RCC 7860 (cell line): ENCODE measurements at regions not wholly inside any gene's neighbourhood (a gene's known extent, or its start where the extent isn't known, plus 50 kb on each side); places are given as distances from the start of the nearest gene placed in this dataset.

Experiments
- DNase-seq: peaks from one replicate; pipeline ENCODE4 v3.0.0-alpha.2; 2015; ENCODE audit warnings: low spot score
- FAIRE-seq: peaks from 2 replicates; lab custom pipeline; 2012; peaks lifted over from hg19 to GRCh38; lab: Jason Lieb, UNC

- DNase-seq (no peak), FAIRE-seq (no peak)
These were observed 289.4 kb upstream of the ESRRG start for GRCh38 chr1:217012659-217013058.

GRCh38 chr1:217011097-217011496 is 287.9 kb upstream of the ESRRG start:
- no peak for FAIRE-seq
- no peak for DNase-seq

- DNase-seq, result no peak
- FAIRE-seq, result no peak
These were observed 287.0 kb upstream of the ESRRG start for GRCh38 chr1:217010253-217010652.

- no peak for FAIRE-seq
- no peak for DNase-seq
These were observed 286.1 kb upstream of the ESRRG start for GRCh38 chr1:217009376-217009775.

- FAIRE-seq, result no peak
These were observed 281.7 kb upstream of the ESRRG start for GRCh38 chr1:217004776-217005436.

GRCh38 chr1:217003355-217003754 is 280.1 kb upstream of the ESRRG start:
- no peak for DNase-seq
- no peak for FAIRE-seq

More at GRCh38 chr1:217004776-217005436, 281.7 kb upstream of the ESRRG start:
- DNase-seq, result no peak

DNA sequence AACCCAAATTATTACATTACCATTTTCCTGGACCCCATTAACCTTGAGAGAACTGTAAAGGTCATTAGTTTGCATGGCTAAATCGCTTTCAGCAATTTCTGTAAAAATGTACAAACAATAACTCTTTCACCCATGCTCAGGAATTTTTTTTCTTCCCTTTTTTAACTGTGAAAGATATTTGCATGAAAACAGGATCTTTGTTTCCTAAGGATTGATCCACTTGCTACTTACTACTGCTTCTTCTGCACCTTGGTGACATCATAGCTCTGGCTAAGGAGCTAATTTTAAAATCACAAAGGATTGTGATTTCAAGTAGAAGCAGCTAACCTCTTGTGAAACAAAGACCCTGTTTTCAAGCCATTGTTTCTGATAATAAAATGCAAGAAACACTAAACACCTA is 274.6 kb upstream of the ESRRG start:
- DNase-seq, result no peak
- FAIRE-seq, result no peak

DNA sequence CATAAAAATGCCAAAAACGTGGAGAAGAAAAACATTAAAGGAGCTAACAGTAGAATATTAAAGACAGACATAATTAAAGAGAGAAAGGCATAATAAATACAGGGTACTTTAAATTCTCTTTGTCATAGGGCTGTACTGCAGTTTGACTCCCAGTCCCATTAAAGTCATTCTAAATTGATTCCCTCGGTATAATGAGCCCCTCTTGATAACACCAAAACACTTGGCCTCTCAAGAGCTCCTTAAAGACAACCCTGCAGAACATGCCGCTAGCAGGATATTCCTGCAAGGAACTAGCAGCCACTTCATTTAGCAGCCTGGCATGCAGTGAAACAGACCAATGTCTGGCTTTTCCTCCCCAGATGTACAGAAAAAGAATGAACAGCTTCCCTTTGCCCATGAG is 273.8 kb upstream of the ESRRG start:
- DNase-seq (no peak), FAIRE-seq (no peak)

GRCh38 chr1:216984536-216984935 is 261.3 kb upstream of the ESRRG start:
- DNase-seq (no peak), FAIRE-seq (no peak)

GRCh38 chr1:216983823-216984222 is 260.6 kb upstream of the ESRRG start:
- DNase-seq, result no peak
- FAIRE-seq, result no peak

GRCh38 chr1:216961516-216961915 is 238.3 kb upstream of the ESRRG start:
- FAIRE-seq, result no peak

GRCh38 chr1:216960716-216961115 is 237.5 kb upstream of the ESRRG start:
- DNase-seq (no peak), FAIRE-seq (no peak)

More at GRCh38 chr1:216961516-216961915, 238.3 kb upstream of the ESRRG start:
- DNase-seq, result no peak

DNA sequence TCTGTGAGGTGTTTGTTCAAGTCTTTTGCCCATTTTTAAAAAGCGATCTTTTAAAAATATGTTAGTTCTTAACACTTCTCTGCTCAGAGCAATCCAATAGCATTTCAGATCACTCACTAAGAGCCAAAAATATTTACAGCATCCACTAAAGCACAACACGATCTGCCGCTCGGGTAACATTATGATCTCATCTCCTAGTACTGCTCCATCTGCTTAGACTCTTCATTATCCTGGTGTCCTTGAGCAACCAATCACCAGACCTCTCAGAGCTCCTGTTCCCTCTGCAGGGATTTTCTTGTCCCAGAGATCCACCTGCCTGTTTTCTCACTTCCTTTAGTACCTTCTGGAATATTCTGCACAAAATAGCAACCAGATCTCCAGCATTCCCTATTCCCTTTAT is 235.3 kb upstream of the ESRRG start:
- FAIRE-seq, result no peak
- DNase-seq, result no peak

GRCh38 chr1:216953495-216953894 is 230.3 kb upstream of the ESRRG start:
- no peak for DNase-seq
- FAIRE-seq, result no peak

- FAIRE-seq, result no peak
These were observed 229.6 kb upstream of the ESRRG start for GRCh38 chr1:216952864-216953263.

GRCh38 chr1:216945538-216946080 is 222.4 kb upstream of the ESRRG start:
- FAIRE-seq (no peak), DNase-seq (no peak)

More at GRCh38 chr1:216952864-216953263, 229.6 kb upstream of the ESRRG start:
- DNase-seq, result no peak

DNA sequence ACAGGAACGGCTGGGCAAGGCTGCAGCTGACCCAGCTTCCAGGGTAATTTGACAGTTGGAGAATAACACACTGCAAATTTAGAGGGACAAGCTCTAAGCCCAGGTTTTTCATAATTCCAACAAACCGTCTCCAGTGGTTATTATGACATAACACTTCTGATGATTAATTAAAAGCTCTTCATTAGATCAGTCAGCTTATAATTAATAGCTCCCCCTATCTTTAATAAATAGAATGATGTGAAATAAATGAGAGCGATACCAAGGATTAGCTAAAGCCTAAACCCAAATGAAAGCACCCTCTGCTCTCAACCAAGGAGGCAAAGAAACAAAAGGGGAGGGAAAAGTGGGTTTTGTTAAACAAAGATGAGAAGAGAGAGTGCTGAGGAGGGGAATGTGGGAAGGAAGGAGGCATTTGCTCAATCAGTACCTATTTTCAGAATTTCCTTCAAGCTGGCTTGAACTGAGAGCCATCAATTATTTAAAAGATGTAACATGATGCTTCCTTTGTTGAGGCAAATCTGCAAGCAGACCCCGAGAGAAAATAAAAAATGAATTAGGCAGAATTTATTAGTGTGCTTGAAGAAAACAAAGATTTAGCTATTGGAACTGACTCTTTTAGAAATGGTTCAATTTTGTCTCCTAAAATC is 221.8 kb upstream of the ESRRG start:
- DNase-seq (no peak), FAIRE-seq (no peak)

DNA sequence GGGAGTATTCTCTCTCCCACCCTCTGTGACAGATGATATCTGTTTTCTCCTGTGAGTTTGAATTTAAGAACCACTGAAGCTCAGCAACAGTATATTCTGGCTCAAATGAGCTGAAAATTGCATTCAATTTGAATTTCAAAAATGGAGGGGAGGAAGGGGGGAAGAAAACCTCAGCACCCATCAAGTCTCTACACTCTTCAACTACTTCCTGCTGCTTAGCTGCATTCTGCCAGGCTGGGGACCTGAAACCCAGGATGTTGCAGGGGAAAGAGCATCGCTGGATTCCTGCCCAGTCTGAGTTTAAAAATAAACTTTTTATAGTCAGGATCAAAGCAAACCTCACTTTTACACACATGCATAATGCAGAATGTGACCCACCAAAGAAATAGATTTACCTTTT is 214.3 kb upstream of the ESRRG start:
- FAIRE-seq, result no peak

DNA sequence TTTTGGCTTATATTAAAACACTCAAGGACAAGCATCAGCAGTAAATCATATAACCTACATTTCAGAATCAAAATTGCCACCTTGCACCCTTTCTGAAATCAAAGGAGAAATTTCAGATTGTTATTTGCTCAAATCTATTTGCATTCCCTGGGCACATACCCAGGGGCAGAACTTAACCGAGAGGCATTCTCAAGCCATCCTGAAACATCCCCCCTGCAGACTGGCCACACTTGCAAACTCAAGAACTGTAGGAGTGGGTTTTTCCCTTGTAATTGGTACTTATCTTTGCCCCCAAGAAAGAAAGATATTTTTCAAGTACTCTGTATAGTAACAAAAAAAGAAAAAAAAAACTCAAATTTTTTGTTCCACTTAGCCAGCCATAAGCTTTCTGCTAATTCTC is 213.6 kb upstream of the ESRRG start:
- no peak for DNase-seq
- FAIRE-seq, result no peak

More for the DNA sequence above, 214.3 kb upstream of the ESRRG start:
- no peak for DNase-seq

GRCh38 chr1:216935901-216936300 is 212.7 kb upstream of the ESRRG start:
- FAIRE-seq (no peak), DNase-seq (no peak)

DNA sequence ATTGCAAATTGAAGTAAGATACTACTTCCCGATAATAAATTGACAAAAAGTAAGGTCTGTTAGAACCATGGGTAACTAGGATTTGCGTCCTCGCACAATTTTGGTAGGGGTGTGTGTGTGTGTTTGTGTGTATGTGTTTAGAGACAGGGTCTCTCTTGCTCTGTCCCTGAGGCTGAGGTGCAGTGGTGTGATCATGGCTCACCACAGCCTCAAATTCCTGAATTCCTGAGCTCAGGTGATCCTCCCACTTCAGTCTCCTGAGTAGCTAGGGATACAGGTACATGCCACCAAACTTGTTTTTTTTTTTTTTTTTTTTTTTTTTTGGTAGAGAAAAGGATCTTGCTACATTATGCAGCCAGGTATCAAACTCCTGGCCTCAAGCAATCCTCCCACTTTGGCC is 209.2 kb upstream of the ESRRG start:
- no peak for FAIRE-seq
- no peak for DNase-seq

DNA sequence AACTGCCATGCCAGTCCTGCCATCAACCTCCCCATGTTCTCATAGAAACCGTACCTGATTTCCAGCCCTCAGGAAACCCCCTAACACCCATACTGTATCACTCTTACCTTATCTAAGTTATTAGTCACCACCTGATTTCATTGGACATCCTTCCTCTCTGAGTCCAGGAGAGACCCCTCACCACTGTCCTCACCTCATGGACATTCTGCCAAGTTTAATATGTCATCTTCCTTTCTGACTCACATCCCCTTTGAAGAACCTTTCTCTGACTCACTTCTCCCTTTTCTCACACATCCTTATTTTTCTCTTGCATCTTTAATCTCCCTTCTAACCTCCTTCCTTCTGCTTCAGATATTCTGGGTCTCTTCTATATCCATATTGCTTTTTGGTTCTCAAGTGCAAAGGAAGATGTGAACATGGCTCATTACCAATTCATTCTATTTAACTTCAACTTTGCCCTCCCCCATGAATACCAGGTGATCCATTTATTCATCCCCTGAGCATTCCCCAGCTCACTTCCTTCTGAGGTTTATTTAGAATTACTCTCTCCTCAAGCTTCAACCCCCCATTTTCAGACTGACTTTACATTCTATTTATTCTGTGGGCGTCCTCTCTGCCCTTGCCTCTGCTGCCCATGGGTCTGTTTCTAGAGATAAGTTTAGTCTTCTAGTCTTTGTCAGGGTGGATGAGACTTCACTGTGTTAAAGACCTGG is 206.8 kb upstream of the ESRRG start:
- DNase-seq, result peak; percentile 92
- FAIRE-seq, result peak; percentile 91
